ENCODE measurements at regions not wholly inside any gene's neighbourhood (a gene's known extent, or its start where the extent isn't known, plus 50 kb on each side); places are given as distances from the start of the nearest gene placed in this dataset.
A peak's percentile ranks its signal among the peaks of the same experiment; 100 is the strongest.

- WGBS (ENCODE audit: insufficient coverage), result 100% methylated on average over 1 of the region's 2 CpGs
- Mint-ChIP-seq H3K27ac (peak overlapping the region; percentile 91 to 99), H3K27me3 (no peaks in the 10 kb centered on the region), H3K9me3 (peaks cover 0 to 4% (median 2%) of the 10 kb centered on the region in 3 donors), H3K36me3 (peaks cover 5% of the 10 kb centered on the region), H3K4me3 (peak overlapping the region in 1 of 3 donors; percentile 65), H3K4me1 (peaks cover 78 to 84% (median 80%) of the 10 kb centered on the region in 3 donors)
- DNase-seq (no peak), ATAC-seq (replicated peaks in 1 of 4) (no peak)
- POLR2A ChIA-PET, result no interaction called here
- Histone ChIP-seq H3K27me3 (replicated peaks in 1 of 2; ENCODE audit: control insufficient read depth in 2 of 2, extremely low read depth in 1 of 2, insufficient read depth in 2 of 2, low read length in 1 of 2) (no peaks in the 10 kb centered on the region), H3K27ac (ENCODE audit: low read length) (peak overlapping the region; percentile 94), H3K36me3 (ENCODE audit: control insufficient read depth in 2 of 2, extremely low read depth in 1 of 2, insufficient read depth in 1 of 2, low read length in 1 of 2) (no peaks in the 10 kb centered on the region), H3K9me3 (no peaks in the 10 kb centered on the region), H3K4me1 (ENCODE audit: control insufficient read depth in 1 of 2, extremely low read depth in 1 of 2, insufficient read depth in 2 of 2, low read length in 2 of 2) (peaks cover 33 to 51% of the 10 kb centered on the region in 2 experiments), H3K4me3 (ENCODE audit: control insufficient read depth in 1 of 2, extremely low read depth in 1 of 2, low read length in 1 of 2) (no peak overlapping the region)
- CTCF ChIA-PET, result no interaction called here
These were observed 163.7 kb upstream of the PPP1R2C start for GRCh38 chrX:42941671-42942070.

GRCh38 chrX:42943051-42943974 is 165.3 kb upstream of the PPP1R2C start:
- peak; percentile 52 to 72 (median 61) for ATAC-seq (replicated peaks in 1 of 4)
- CTCF ChIA-PET, result interaction anchor here in 1 of 2 donors (0.5 to 1.0 kb wide), 2 partner anchors 116 to 326 kb away, joined by 3 to 4 read pairs; no protein-coding TSS in a partner anchor
- WGBS (ENCODE audit: insufficient coverage), result 7% methylated on average over 3 of the region's 6 CpGs

DNA sequence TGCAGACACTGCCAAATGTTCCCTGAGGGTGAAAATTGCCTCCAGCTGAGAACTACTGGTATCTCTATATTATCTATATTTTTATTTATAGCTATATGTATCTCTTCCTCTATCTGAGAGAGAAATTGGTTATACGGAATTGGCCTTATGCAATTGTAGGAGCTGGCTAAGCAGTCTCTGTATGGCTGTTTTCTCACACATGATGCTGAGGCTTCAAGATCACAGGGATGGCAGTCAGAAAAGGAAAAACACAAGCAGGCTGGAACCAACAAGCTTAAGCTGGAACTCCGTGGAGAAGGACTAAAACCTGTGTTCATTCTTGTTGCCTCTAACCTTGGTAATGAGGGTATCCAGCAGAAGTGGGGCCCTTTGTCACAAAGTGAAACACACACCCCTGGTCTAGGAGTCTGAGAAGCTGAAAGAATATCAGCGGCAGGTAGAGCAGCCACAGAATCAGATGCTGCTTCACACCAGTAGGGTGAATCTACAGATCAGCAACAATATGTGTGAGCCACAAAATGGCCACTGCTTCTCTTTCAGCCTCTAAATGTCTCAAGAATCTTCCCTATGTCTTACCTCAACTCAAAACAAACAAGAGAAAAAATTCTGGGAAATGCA is 166.5 kb upstream of the PPP1R2C start:
- H3K27ac ChIP-seq (ENCODE audit: low read length), result peak overlapping the region; percentile 94
- no peaks in the 10 kb centered on the region for H3K9me3 ChIP-seq
- ATAC-seq (replicated peaks in 1 of 4), result peak; percentile 35 to 63 (median 44)
- no peak overlapping the region for H3K4me3 ChIP-seq (ENCODE audit: control insufficient read depth in 1 of 2, extremely low read depth in 1 of 2, low read length in 1 of 2)
- no peaks in the 10 kb centered on the region for H3K27me3 Mint-ChIP-seq
- 0% methylated on average over 1 of the region's 3 CpGs for WGBS (ENCODE audit: insufficient coverage)
- no peaks in the 10 kb centered on the region for H3K27me3 ChIP-seq (replicated peaks in 1 of 2; ENCODE audit: control insufficient read depth in 2 of 2, extremely low read depth in 1 of 2, insufficient read depth in 2 of 2, low read length in 1 of 2)
- no peaks in the 10 kb centered on the region for H3K36me3 Mint-ChIP-seq
- peaks cover 97 to 100% (median 99%) of the 10 kb centered on the region in 3 donors for H3K4me1 Mint-ChIP-seq
- peaks cover 33 to 76% of the 10 kb centered on the region in 2 experiments for H3K4me1 ChIP-seq (ENCODE audit: control insufficient read depth in 1 of 2, extremely low read depth in 1 of 2, insufficient read depth in 2 of 2, low read length in 2 of 2)
- POLR2A ChIA-PET, result interaction anchor here (0.7 to 1.0 kb wide), 3 partner anchors 15 to 363 kb away, joined by 3 to 4 read pairs (median 3); no protein-coding TSS in a partner anchor
- DNase-seq, result peak in 15 of 35 experiments; percentile 2 to 58 (median 24)
- CTCF ChIA-PET, result interaction anchor here in 1 of 2 donors (0.6 to 1.3 kb wide), 2 partner anchors 14 to 1068 kb away, joined by 3 read pairs; no protein-coding TSS in a partner anchor
- peaks cover 0 to 5% (median 0%) of the 10 kb centered on the region in 3 donors for H3K9me3 Mint-ChIP-seq
- H3K4me3 Mint-ChIP-seq, result peak overlapping the region in 2 of 3 donors; percentile 13 to 65
- no peaks in the 10 kb centered on the region for H3K36me3 ChIP-seq (ENCODE audit: control insufficient read depth in 2 of 2, extremely low read depth in 1 of 2, insufficient read depth in 1 of 2, low read length in 1 of 2)
- H3K27ac Mint-ChIP-seq, result peak overlapping the region; percentile 91 to 99

More at GRCh38 chrX:42943051-42943974, 165.3 kb upstream of the PPP1R2C start:
- Mint-ChIP-seq H3K4me3 (peak overlapping the region; percentile 4 to 65 (median 14)), H3K4me1 (peaks cover 91 to 99% (median 95%) of the 10 kb centered on the region in 3 donors), H3K27me3 (no peaks in the 10 kb centered on the region), H3K27ac (peak overlapping the region; percentile 91 to 99), H3K36me3 (peaks cover 5% of the 10 kb centered on the region), H3K9me3 (peaks cover 0 to 4% (median 2%) of the 10 kb centered on the region in 3 donors)
- Histone ChIP-seq H3K9me3 (no peaks in the 10 kb centered on the region), H3K27me3 (replicated peaks in 1 of 2; ENCODE audit: control insufficient read depth in 2 of 2, extremely low read depth in 1 of 2, insufficient read depth in 2 of 2, low read length in 1 of 2) (no peaks in the 10 kb centered on the region), H3K27ac (ENCODE audit: low read length) (peak overlapping the region; percentile 94), H3K4me3 (ENCODE audit: control insufficient read depth in 1 of 2, extremely low read depth in 1 of 2, low read length in 1 of 2) (no peak overlapping the region), H3K4me1 (ENCODE audit: control insufficient read depth in 1 of 2, extremely low read depth in 1 of 2, insufficient read depth in 2 of 2, low read length in 2 of 2) (peaks cover 33 to 65% of the 10 kb centered on the region in 2 experiments), H3K36me3 (ENCODE audit: control insufficient read depth in 2 of 2, extremely low read depth in 1 of 2, insufficient read depth in 1 of 2, low read length in 1 of 2) (no peaks in the 10 kb centered on the region)
- POLR2A ChIA-PET, result interaction anchor here in 1 of 2 donors (0.9 kb wide), 1 partner anchor 11 kb away, joined by 3 read pairs; no protein-coding TSS in a partner anchor
- peak in 32 of 35 experiments; percentile 3 to 61 (median 28) for DNase-seq

GRCh38 chrX:42946544-42947194 is 168.7 kb upstream of the PPP1R2C start:
- H3K4me3 ChIP-seq (ENCODE audit: control insufficient read depth in 1 of 2, extremely low read depth in 1 of 2, low read length in 1 of 2), result peak overlapping the region in 1 of 2 donors; percentile 9
- WGBS (ENCODE audit: insufficient coverage), result no CpG with 5 or more reads among the region's 6 CpGs
- ChIA-PET CTCF (no interaction called here), POLR2A (no interaction called here)
- DNase-seq, result peak in 2 of 35 experiments; percentile 7 to 35
- no peaks in the 10 kb centered on the region for H3K36me3 Mint-ChIP-seq
- no peaks in the 10 kb centered on the region for H3K27me3 Mint-ChIP-seq
- peaks cover 0 to 5% (median 0%) of the 10 kb centered on the region in 3 donors for H3K9me3 Mint-ChIP-seq
- no peaks in the 10 kb centered on the region for H3K36me3 ChIP-seq (ENCODE audit: control insufficient read depth in 2 of 2, extremely low read depth in 1 of 2, insufficient read depth in 1 of 2, low read length in 1 of 2)
- peaks cover 86 to 95% (median 94%) of the 10 kb centered on the region in 3 donors for H3K4me1 Mint-ChIP-seq
- H3K4me1 ChIP-seq (ENCODE audit: control insufficient read depth in 1 of 2, extremely low read depth in 1 of 2, insufficient read depth in 2 of 2, low read length in 2 of 2), result peaks cover 26 to 57% of the 10 kb centered on the region in 2 experiments
- ATAC-seq (replicated peaks in 1 of 4), result no peak
- peak overlapping the region; percentile 35 to 73 (median 65) for H3K4me3 Mint-ChIP-seq
- no peaks in the 10 kb centered on the region for H3K27me3 ChIP-seq (replicated peaks in 1 of 2; ENCODE audit: control insufficient read depth in 2 of 2, extremely low read depth in 1 of 2, insufficient read depth in 2 of 2, low read length in 1 of 2)
- no peaks in the 10 kb centered on the region for H3K9me3 ChIP-seq
- H3K27ac Mint-ChIP-seq, result peak overlapping the region; percentile 91 to 99
- peak overlapping the region; percentile 94 for H3K27ac ChIP-seq (ENCODE audit: low read length)

- Histone ChIP-seq H3K27ac (ENCODE audit: low read length) (peak overlapping the region; percentile 94), H3K9me3 (no peaks in the 10 kb centered on the region), H3K4me3 (ENCODE audit: control insufficient read depth in 1 of 2, extremely low read depth in 1 of 2, low read length in 1 of 2) (no peak overlapping the region), H3K27me3 (replicated peaks in 1 of 2; ENCODE audit: control insufficient read depth in 2 of 2, extremely low read depth in 1 of 2, insufficient read depth in 2 of 2, low read length in 1 of 2) (no peaks in the 10 kb centered on the region), H3K4me1 (ENCODE audit: control insufficient read depth in 1 of 2, extremely low read depth in 1 of 2, insufficient read depth in 2 of 2, low read length in 2 of 2) (peaks cover 8 to 38% of the 10 kb centered on the region in 2 experiments), H3K36me3 (ENCODE audit: control insufficient read depth in 2 of 2, extremely low read depth in 1 of 2, insufficient read depth in 1 of 2, low read length in 1 of 2) (no peaks in the 10 kb centered on the region)
- ChIA-PET CTCF (no interaction called here), POLR2A (no interaction called here)
- Mint-ChIP-seq H3K4me1 (peaks cover 76 to 83% (median 79%) of the 10 kb centered on the region in 3 donors), H3K9me3 (peaks cover 0 to 5% (median 0%) of the 10 kb centered on the region in 3 donors), H3K27ac (peak overlapping the region; percentile 81 to 99), H3K36me3 (no peaks in the 10 kb centered on the region), H3K4me3 (peak overlapping the region; percentile 0 to 33 (median 6)), H3K27me3 (no peaks in the 10 kb centered on the region)
- DNase-seq (peak in 15 of 35 experiments; percentile 5 to 56 (median 23)), ATAC-seq (replicated peaks in 1 of 4) (peak; percentile 35 to 49 (median 43))
- no CpG with 5 or more reads among the region's 9 CpGs for WGBS (ENCODE audit: insufficient coverage)
These were observed 171.0 kb upstream of the PPP1R2C start for GRCh38 chrX:42948723-42949657.

All from T-cell (primary cell).